H1 (cell line): ENCODE measurements at regions not wholly inside any gene's neighbourhood (a gene's known extent, or its start where the extent isn't known, plus 50 kb on each side); places are given as distances from the start of the nearest gene placed in this dataset.

Source experiments
- BRCA1 ChIP-seq: IDR thresholded peaks from 2 replicates; pipeline ENCODE4 v1.6.1; 2012; ENCODE audit warnings: low read depth, low read length, improper control_type of control experiment
- EP300 ChIP-seq, 2 experiments: IDR thresholded peaks; 1 replicate in 1 of 2; 2 replicates in 1 of 2; pipeline ENCODE4 v1.6.1; 2011 to 2012; ENCODE audit warnings: low read depth in 2 of 2, low read length in 2 of 2, mild to moderate bottlenecking in 2 of 2, borderline replicate concordance in 1 of 2, inconsistent platforms in 1 of 2, moderate library complexity in 1 of 2
- EZH2 ChIP-seq: fragments of 200-600 bp; sonication (generic); IDR thresholded peaks from 2 replicates; pipeline ENCODE4 v1.7.1; 2012; ENCODE audit warnings: low read depth, mild to moderate bottlenecking, moderate library complexity, low read length, inconsistent platforms; ENCODE audit not compliant: severe bottlenecking
- POLR2A ChIP-seq, 2 experiments: IDR thresholded peaks; 1 replicate in 1 of 2; 2 replicates in 1 of 2; pipeline ENCODE4 v1.6.1; 2011; ENCODE audit warnings: low read depth in 2 of 2, low read length in 2 of 2, mild to moderate bottlenecking in 2 of 2; ENCODE audit errors: control extremely low read depth in 1 of 2
- RAD21 ChIP-seq, 2 experiments: IDR thresholded peaks in 1 of 2; conservative IDR thresholded peaks in 1 of 2; 2 replicates each; pipeline ENCODE4 v1.6.1; 2011; ENCODE audit warnings: low read depth in 2 of 2, low read length in 2 of 2, improper control_type of control experiment in 1 of 2, inconsistent platforms in 1 of 2, mild to moderate bottlenecking in 1 of 2, moderate library complexity in 1 of 2
- SP1 ChIP-seq: IDR thresholded peaks from 2 replicates; pipeline ENCODE4 v1.6.1; 2011; ENCODE audit warnings: low read depth, low read length
- TEAD4 ChIP-seq: IDR thresholded peaks from 2 replicates; pipeline ENCODE4 v1.6.1; 2012; ENCODE audit warnings: low read depth, low read length, inconsistent platforms, mixed read lengths
- YY1 ChIP-seq: IDR thresholded peaks from 2 replicates; pipeline ENCODE4 v1.6.1; 2011; ENCODE audit warnings: low read depth, mild to moderate bottlenecking, low read length
- TF ChIP-seq, protein P1 (sequence below), 3 experiments: IDR thresholded peaks; 1 replicate in 2 of 3; 2 replicates in 1 of 3; pipeline versions ENCODE4 v1.5.1 to v1.6.1; 2011; ENCODE audit warnings: low read length in 3 of 3, mild to moderate bottlenecking in 3 of 3, inconsistent platforms in 2 of 3, low read depth in 1 of 3, moderate library complexity in 1 of 3; ENCODE audit not compliant: insufficient read depth in 1 of 3; ENCODE audit errors: control extremely low read depth in 1 of 3
- TF ChIP-seq, protein P2 (sequence below): IDR thresholded peaks from 2 replicates; pipeline ENCODE4 v1.6.1; 2012; ENCODE audit warnings: low read length, inconsistent platforms
- TF ChIP-seq, protein P3 (sequence below): IDR thresholded peaks from 2 replicates; pipeline ENCODE4 v1.6.1; 2012; ENCODE audit warnings: inconsistent platforms

DNA sequence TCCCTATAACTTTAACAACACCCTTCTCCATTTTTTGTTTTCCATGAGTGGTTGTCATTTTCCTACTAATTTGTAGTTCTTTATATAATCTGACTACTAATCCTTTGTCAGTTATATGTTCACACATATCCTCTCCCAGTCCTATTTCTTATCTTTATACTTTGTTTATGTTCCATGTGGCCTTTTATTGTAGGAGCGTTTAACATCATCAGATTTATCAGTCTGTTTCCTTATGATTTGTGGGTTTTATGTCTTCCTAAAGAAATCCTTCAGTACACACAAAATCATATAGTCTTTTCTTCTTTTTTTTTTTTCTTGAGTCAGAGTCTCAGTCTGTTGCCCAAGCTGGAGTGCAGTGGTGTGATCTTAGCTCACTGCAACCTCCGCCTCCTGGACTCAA, 204.9 kb upstream of the SPRY1 start:
- no peak for TF ChIP-seq POLR2A (IDR thresholded peaks at IDR 0.05; ENCODE audit: control extremely low read depth in 1 of 2, low read depth in 2 of 2, low read length in 2 of 2)
- TF ChIP-seq, protein P1, sequence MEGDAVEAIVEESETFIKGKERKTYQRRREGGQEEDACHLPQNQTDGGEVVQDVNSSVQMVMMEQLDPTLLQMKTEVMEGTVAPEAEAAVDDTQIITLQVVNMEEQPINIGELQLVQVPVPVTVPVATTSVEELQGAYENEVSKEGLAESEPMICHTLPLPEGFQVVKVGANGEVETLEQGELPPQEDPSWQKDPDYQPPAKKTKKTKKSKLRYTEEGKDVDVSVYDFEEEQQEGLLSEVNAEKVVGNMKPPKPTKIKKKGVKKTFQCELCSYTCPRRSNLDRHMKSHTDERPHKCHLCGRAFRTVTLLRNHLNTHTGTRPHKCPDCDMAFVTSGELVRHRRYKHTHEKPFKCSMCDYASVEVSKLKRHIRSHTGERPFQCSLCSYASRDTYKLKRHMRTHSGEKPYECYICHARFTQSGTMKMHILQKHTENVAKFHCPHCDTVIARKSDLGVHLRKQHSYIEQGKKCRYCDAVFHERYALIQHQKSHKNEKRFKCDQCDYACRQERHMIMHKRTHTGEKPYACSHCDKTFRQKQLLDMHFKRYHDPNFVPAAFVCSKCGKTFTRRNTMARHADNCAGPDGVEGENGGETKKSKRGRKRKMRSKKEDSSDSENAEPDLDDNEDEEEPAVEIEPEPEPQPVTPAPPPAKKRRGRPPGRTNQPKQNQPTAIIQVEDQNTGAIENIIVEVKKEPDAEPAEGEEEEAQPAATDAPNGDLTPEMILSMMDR (IDR thresholded peaks at IDR 0.05; ENCODE audit: control extremely low read depth in 1 of 3, insufficient read depth in 1 of 3, low read depth in 1 of 3, low read length in 3 of 3): no peak
- no peak for TF ChIP-seq BRCA1
- TF ChIP-seq EP300 (IDR thresholded peaks at IDR 0.05; ENCODE audit: borderline replicate concordance in 1 of 2, low read depth in 2 of 2, low read length in 2 of 2): no peak
- TF ChIP-seq RAD21 (IDR thresholded peaks at IDR 0.05 in 1 of 2, conservative IDR thresholded peaks at IDR 0.05 in 1 of 2; ENCODE audit: low read depth in 2 of 2, low read length in 2 of 2): no peak
- TF ChIP-seq SP1: no peak
- no peak for TF ChIP-seq TEAD4
- no peak for TF ChIP-seq EZH2
- TF ChIP-seq, protein P2, sequence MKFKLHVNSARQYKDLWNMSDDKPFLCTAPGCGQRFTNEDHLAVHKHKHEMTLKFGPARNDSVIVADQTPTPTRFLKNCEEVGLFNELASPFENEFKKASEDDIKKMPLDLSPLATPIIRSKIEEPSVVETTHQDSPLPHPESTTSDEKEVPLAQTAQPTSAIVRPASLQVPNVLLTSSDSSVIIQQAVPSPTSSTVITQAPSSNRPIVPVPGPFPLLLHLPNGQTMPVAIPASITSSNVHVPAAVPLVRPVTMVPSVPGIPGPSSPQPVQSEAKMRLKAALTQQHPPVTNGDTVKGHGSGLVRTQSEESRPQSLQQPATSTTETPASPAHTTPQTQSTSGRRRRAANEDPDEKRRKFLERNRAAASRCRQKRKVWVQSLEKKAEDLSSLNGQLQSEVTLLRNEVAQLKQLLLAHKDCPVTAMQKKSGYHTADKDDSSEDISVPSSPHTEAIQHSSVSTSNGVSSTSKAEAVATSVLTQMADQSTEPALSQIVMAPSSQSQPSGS: no peak
- TF ChIP-seq, protein P3, sequence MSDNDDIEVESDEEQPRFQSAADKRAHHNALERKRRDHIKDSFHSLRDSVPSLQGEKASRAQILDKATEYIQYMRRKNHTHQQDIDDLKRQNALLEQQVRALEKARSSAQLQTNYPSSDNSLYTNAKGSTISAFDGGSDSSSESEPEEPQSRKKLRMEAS: no peak
- no peak for TF ChIP-seq YY1
